ENCODE measurements at regions not wholly inside any gene's neighbourhood (a gene's known extent, or its start where the extent isn't known, plus 50 kb on each side); places are given as distances from the start of the nearest gene placed in this dataset.

DNA sequence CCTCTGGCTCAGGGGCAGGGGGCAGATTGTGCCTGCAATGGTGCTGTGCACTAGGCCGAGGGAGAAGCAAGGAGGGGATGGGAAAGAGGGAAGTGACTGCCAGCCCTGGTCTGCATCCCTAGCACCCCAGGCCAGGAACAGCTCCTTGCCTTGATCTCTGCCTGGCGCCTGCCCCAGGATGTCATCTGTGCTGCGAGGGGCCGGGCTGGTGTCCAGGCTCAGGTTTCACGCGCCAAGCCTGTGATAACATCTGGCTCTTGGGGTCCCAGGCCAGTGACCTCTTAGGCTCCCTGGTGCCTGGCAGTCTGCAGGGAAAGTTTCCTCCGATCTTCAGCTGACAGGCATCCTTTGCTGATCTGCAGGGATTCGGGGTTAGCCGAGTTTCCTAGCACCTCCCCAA, 193.5 kb upstream of the GPR26 start:
- TF ChIP-seq, protein P1, sequence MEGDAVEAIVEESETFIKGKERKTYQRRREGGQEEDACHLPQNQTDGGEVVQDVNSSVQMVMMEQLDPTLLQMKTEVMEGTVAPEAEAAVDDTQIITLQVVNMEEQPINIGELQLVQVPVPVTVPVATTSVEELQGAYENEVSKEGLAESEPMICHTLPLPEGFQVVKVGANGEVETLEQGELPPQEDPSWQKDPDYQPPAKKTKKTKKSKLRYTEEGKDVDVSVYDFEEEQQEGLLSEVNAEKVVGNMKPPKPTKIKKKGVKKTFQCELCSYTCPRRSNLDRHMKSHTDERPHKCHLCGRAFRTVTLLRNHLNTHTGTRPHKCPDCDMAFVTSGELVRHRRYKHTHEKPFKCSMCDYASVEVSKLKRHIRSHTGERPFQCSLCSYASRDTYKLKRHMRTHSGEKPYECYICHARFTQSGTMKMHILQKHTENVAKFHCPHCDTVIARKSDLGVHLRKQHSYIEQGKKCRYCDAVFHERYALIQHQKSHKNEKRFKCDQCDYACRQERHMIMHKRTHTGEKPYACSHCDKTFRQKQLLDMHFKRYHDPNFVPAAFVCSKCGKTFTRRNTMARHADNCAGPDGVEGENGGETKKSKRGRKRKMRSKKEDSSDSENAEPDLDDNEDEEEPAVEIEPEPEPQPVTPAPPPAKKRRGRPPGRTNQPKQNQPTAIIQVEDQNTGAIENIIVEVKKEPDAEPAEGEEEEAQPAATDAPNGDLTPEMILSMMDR (IDR thresholded peaks at IDR 0.05; ENCODE audit: borderline replicate concordance, extremely low read depth, low read length, poor library complexity, severe bottlenecking): no peak
- no peak for TF ChIP-seq EZH2 (IDR thresholded peaks at IDR 0.05; ENCODE audit: borderline replicate concordance, low read depth, low read length, severe bottlenecking)

Data from DND-41 (cell line).